ENCODE measurements at regions not wholly inside any gene's neighbourhood (a gene's known extent, or its start where the extent isn't known, plus 50 kb on each side); places are given as distances from the start of the nearest gene placed in this dataset.

DNA sequence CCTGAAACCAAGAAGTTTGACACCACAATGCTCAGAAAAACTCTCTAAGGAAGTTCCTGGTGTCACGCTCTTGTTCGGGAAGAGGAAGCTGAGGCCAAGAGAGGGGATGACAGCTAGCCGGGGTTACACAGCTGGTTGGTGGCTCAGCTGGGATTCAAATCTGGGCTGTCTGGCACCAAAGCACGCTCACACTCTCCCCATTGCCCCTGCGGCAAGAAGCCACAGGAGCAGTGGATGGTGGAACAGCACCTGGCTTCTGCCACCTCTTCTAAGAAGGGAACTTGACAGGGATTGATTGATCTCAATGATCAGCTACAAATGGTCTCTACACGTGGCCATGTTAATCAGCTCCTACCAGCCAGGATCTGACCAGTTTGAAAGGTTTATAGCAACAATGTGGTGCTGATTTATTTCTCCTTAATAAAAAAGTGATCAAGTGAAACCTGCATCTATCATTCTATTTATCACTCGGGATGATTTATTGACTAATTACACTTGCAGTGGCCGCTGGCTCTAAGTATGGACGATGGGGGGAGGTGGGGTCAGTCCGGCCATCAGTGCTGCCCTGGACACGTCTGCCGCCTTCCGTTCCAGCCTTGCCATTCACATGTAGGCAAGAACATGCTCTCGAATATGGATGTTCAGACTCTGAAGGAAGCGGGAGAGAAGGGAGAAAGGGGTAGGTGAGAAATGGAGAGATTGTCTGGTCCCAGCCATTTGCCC, 71.9 kb upstream of the TOP1 start:
- Histone ChIP-seq H3K27me3 (no peaks in the 10 kb centered on the region), H3K27ac (no peak overlapping the region), H3K4me1 (no peaks in the 10 kb centered on the region), H3K4me3 (no peak overlapping the region), H3K36me3 (no peaks in the 10 kb centered on the region), H3K9me3 (peaks cover 0 to 4% of the 10 kb centered on the region in 2 donors)
- no peak for DNase-seq (ENCODE audit: low spot score)
- no peak for TF ChIP-seq CTCF (IDR thresholded peaks at IDR 0.05)

DNA sequence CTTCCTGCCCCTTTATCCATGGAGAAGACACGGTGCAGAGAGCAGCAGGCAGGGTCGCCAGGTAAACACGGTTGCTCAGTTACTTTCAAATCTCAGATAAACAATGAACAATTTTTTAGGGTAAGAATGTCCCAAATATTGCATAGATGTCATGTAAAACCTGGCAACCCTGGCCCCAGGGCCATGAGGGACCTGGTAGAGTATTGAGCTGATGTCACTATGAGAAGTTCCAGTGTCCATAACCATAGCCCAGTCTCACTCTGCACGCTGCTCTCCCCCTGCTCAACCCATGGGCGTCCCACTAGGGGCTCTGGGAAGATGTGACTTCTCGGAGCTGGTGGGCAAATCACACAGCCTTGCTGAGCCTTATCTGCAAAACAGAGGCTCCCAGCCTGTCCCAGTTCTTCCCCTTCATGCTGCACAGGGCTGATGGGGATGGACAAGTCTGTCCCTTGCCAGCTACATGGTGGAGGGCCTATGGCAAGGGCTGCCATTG, 71.3 kb upstream of the TOP1 start:
- no peak for DNase-seq (ENCODE audit: low spot score)
- peaks cover 0 to 4% of the 10 kb centered on the region in 2 donors for H3K9me3 ChIP-seq
- H3K36me3 ChIP-seq, result no peaks in the 10 kb centered on the region
- no peak for TF ChIP-seq CTCF (IDR thresholded peaks at IDR 0.05)
- no peaks in the 10 kb centered on the region for H3K4me1 ChIP-seq
- H3K4me3 ChIP-seq, result no peak overlapping the region
- no peak overlapping the region for H3K27ac ChIP-seq
- no peaks in the 10 kb centered on the region for H3K27me3 ChIP-seq

DNA sequence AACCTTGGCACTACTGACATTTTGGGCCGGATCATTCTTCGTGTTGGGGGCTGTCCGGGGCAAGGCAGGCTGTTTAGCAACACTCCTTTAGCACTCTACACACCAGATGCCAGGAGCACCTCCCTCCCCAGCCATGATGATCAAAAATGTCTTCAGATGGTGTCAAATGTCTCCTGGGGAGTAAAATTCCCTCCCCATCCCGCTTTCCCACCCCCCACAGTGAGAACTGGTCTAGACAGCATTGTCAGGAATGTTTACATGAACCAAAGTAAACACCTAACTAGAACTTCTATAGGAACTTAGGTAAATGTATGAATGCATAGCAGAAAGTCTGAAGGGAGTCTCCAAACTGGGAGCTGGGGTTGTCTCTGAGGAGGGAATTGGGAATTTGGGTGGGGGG, 70.0 kb upstream of the TOP1 start:
- peak; percentile 26 for DNase-seq (ENCODE audit: low spot score)
- H3K27me3 ChIP-seq, result no peaks in the 10 kb centered on the region
- no peak overlapping the region for H3K4me3 ChIP-seq
- H3K36me3 ChIP-seq, result no peaks in the 10 kb centered on the region
- H3K27ac ChIP-seq, result no peak overlapping the region
- H3K9me3 ChIP-seq, result peaks cover 0 to 4% of the 10 kb centered on the region in 2 donors
- H3K4me1 ChIP-seq, result peaks cover 0 to 5% of the 10 kb centered on the region in 2 donors
- TF ChIP-seq CTCF (IDR thresholded peaks at IDR 0.05), result no peak

DNA sequence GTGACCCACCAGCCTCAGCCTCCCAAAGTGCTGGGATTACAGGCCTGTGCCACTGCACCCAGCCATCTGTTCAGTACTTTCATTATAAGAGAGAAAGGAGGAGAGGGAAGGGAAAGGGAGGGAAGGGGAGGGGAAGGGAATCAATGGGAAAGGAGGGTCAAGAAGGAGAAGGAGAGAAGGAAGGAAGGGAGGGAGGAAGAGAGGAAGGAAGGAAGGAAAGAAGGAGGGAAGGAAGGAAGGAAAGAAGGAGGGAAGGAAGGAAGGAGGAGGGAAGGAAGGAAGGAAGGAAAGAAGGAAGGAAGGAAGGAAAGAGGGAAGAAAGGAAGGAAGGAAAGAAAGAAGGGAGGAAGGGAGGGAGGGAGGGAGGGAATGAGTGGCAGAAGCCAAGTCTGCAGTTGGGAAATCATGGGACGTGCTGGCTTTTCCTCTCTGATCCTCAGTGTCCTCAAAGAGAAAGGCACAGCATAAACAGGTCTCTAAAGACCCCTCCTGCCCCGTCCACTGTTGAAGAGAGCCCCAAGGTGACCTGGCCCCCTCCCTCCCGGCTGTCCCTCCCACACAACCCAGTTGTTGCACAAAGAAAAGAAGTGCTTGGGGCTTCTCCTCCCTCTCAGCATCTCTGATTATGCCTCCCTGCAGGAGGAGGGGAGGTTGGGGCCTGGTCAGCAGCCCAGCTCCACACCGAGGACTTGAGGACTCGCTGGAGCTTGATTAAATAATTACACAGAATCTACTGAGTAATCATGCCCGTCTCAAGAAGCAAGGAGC, 69.1 kb upstream of the TOP1 start:
- no peak overlapping the region for H3K4me3 ChIP-seq
- no peaks in the 10 kb centered on the region for H3K9me3 ChIP-seq
- H3K4me1 ChIP-seq, result peaks cover 0 to 5% of the 10 kb centered on the region in 2 donors
- TF ChIP-seq CTCF (IDR thresholded peaks at IDR 0.05), result no peak
- no peaks in the 10 kb centered on the region for H3K27me3 ChIP-seq
- no peak overlapping the region for H3K27ac ChIP-seq
- no peak for DNase-seq (ENCODE audit: low spot score)
- H3K36me3 ChIP-seq, result no peaks in the 10 kb centered on the region

DNA sequence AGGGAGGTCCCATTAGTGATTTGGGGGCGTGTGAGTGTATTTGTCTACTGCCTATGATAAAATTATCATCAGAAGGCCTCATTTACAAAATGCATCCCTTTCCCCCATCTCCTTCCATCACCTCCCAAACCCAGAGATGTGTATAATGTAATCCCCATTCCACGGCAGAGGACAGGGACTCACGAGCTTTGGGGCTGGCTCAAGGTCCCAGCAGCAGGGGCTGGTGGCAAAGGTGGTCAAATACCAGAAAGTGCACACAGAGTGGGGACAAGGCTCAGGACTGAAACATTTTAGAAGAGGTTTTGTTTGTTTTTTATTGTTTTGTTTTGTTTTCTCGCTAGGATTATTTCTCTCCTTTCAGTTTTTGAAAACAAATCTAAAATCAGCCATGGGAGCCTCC, 68.5 kb upstream of the TOP1 start:
- DNase-seq (ENCODE audit: low spot score), result no peak

More for the DNA sequence above, 68.5 kb upstream of the TOP1 start:
- TF ChIP-seq CTCF (IDR thresholded peaks at IDR 0.05), result no peak
- no peaks in the 10 kb centered on the region for H3K36me3 ChIP-seq
- H3K4me3 ChIP-seq, result no peak overlapping the region
- H3K4me1 ChIP-seq, result peaks cover 0 to 5% of the 10 kb centered on the region in 2 donors
- H3K9me3 ChIP-seq, result no peaks in the 10 kb centered on the region
- H3K27ac ChIP-seq, result no peak overlapping the region
- H3K27me3 ChIP-seq, result no peaks in the 10 kb centered on the region

All from right atrium auricular region (tissue), 2 donors.